ENCODE measurements at regions not wholly inside any gene's neighbourhood (a gene's known extent, or its start where the extent isn't known, plus 50 kb on each side); places are given as distances from the start of the nearest gene placed in this dataset.

DNA sequence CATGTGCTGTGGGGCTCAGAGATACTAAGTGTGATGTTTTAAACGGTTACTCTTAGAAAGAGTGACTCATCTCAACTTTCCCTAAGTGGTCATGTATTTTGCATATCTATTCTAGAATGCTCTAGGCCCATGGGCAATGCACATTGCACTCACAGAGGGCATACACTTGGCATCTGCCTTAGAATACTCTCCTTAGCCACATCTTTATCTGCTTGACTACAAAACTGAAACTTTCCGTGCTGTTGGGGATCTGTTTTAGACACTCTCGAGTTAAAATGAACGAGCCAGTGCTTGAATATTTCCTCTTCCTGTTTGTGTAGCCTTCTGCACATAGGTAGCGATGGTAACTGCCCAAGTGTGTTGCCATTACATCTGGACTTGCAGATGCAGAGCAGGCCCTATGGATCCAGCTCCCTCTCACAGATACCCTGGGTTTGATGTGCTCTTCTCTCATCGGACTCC lies 180.5 kb downstream of the CAND1 start:
- TF ChIP-seq CTCF (conservative IDR thresholded peaks at IDR 0.05; ENCODE audit: low read depth, low read length) (no peak), FOS (IDR thresholded peaks at IDR 0.05; ENCODE audit: low read depth, low read length) (no peak), MAZ (IDR thresholded peaks at IDR 0.05; ENCODE audit: borderline replicate concordance, low read depth, low read length) (no peak), CEBPB (IDR thresholded peaks at IDR 0.05; ENCODE audit: low read depth, low read length) (no peak), RAD21 (IDR thresholded peaks at IDR 0.05; ENCODE audit: low read length) (no peak), POLR2A (IDR thresholded peaks at IDR 0.05; ENCODE audit: low read depth, low read length) (no peak), SMC3 (IDR thresholded peaks at IDR 0.05; ENCODE audit: low read depth, low read length) (no peak), RFX5 (IDR thresholded peaks at IDR 0.05; ENCODE audit: low read depth, low read length) (no peak)
